Heart left ventricle (tissue), 13 donors: ENCODE measurements at regions not wholly inside any gene's neighbourhood (a gene's known extent, or its start where the extent isn't known, plus 50 kb on each side); places are given as distances from the start of the nearest gene placed in this dataset.

Experiments used
- CTCF ChIP-seq, 12 donors: fragments of 200-600 bp; sonication (generic) in 4 of 12; IDR thresholded peaks; one replicate each; pipeline versions ENCODE4 v1.5.0 to v1.8.0; 2018 to 2022; ENCODE audit warnings: antibody characterized with exemption in 12 of 12, mild to moderate bottlenecking in 5 of 12
- POLR2A ChIP-seq, 2 donors: fragments of 450-650 bp; IDR thresholded peaks; one replicate each; pipeline ENCODE4 v1.6.1; 2017; ENCODE audit warnings: antibody characterized with exemption in 2 of 2, mild to moderate bottlenecking in 2 of 2, moderate library complexity in 2 of 2
- donor health status: ischemic (EF 13 %, LVEDD 7.1; RV severe dilation, severe dysfunction).
- donor health status: DM: no; HTN: yes; CAD: no.
- donor health status: DM: no; HTN: no; CAD: no.
- donor health status: ischemic (EF 25% LVEDD 6.9; RV normal size, moderate dysfunction).
- donor health status: ischemic (EF 25% LVEDD 5.7; RV mildly dilated, moderate dysfunction).
- donor health status: ischemic (EF 35%, LVEDD 5.7; RV mildly dilated, moderate dysfunction).
- donor health status: nonischemic (EF 11% LVEDD 7.7; RV severe dilation, severe dysfunction).
- donor health status: DM: yes; HTN: yes; CAD: no.
- donor health status: PGD.
- donor health status: ischemic (EF 29% LVEDD 5.4; RV normal size, mild dysfunction).
- donor health status: nonischemic (EF 23%, LVEDD 6.1; RV moderate dilation, normal function).

GRCh38 chr10:78179886-78180705 is 146.4 kb downstream of the RPS24 start:
- TF ChIP-seq CTCF (IDR thresholded peaks at IDR 0.05) (no peak), POLR2A (IDR thresholded peaks at IDR 0.05) (no peak)
